Spleen (tissue), 11 donors: ENCODE measurements at regions not wholly inside any gene's neighbourhood (a gene's known extent, or its start where the extent isn't known, plus 50 kb on each side); places are given as distances from the start of the nearest gene placed in this dataset.
"Not testable (repeated sequence)": the region's sequence is repeated elsewhere in the genome, so short reads cannot be mapped to it uniquely, and the experiment has no call there.

Source experiments
- DNase-seq: peaks from one replicate; pipeline ENCODE4 v3.0.0-alpha.2; 2020
- H3K27ac ChIP-seq, 8 donors: fragments of 200-600 bp; sonication (generic) in 7 of 8; 1 replicate in 4 of 8; 2 replicates in 4 of 8; pipeline versions ENCODE4 v1.5.0 to v1.8.0; 2016 to 2021; ENCODE audit warnings: inconsistent platforms in 4 of 8, mild to moderate bottlenecking in 4 of 8, moderate library complexity in 1 of 8
- H3K27me3 ChIP-seq, 7 donors: fragments of 200-600 bp; sonication (generic) in 6 of 7; replicated peaks in 1 of 7; 1 replicate in 4 of 7; 2 replicates in 3 of 7; pipeline versions ENCODE4 v1.5.0 to v1.8.0; 2016 to 2021; ENCODE audit warnings: inconsistent platforms in 3 of 7, mild to moderate bottlenecking in 1 of 7
- H3K36me3 ChIP-seq, 6 donors: fragments of 200-600 bp; sonication (generic) in 5 of 6; 1 replicate in 4 of 6; 2 replicates in 2 of 6; pipeline versions ENCODE4 v1.5.0 to v1.8.0; 2016 to 2021; ENCODE audit warnings: inconsistent platforms in 2 of 6
- H3K4me1 ChIP-seq, 6 donors: fragments of 200-600 bp; sonication (generic) in 5 of 6; 1 replicate in 3 of 6; 2 replicates in 3 of 6; pipeline versions ENCODE4 v1.5.0 to v1.8.0; 2016 to 2021; ENCODE audit warnings: inconsistent platforms in 3 of 6
- H3K4me3 ChIP-seq, 8 donors: fragments of 200-600 bp; sonication (generic) in 7 of 8; 1 replicate in 4 of 8; 2 replicates in 4 of 8; pipeline versions ENCODE4 v1.5.0 to v1.8.0; 2016 to 2021; ENCODE audit warnings: inconsistent platforms in 4 of 8, mild to moderate bottlenecking in 4 of 8, moderate library complexity in 2 of 8
- H3K9me3 ChIP-seq, 8 donors: fragments of 200-600 bp; sonication (generic) in 7 of 8; 1 replicate in 4 of 8; 2 replicates in 4 of 8; pipeline versions ENCODE4 v1.5.0 to v1.8.0; 2016 to 2021; ENCODE audit warnings: inconsistent platforms in 4 of 8
- CTCF ChIP-seq, 11 experiments: fragments of 200-600 bp in 7 of 11; fragments of 450-650 bp in 4 of 11; sonication (generic) in 4 of 11; IDR thresholded peaks in 8 of 11; conservative IDR thresholded peaks in 3 of 11; 1 replicate in 7 of 11; 2 replicates in 4 of 11; pipeline versions ENCODE4 v1.4.0 to v1.8.0; 2016 to 2021; ENCODE audit warnings: antibody characterized with exemption in 11 of 11, inconsistent platforms in 4 of 11, mild to moderate bottlenecking in 1 of 11
- POLR2A ChIP-seq, 3 donors: fragments of 450-650 bp; IDR thresholded peaks; one replicate each; pipeline ENCODE4 v1.5.1; 2017; ENCODE audit warnings: antibody characterized with exemption in 3 of 3, mild to moderate bottlenecking in 1 of 3
- POLR2AphosphoS5 ChIP-seq, 3 donors: sonication (generic); formaldehyde crosslinking; IDR thresholded peaks; one replicate each; pipeline ENCODE4 v1.5.1; 2017; ENCODE audit warnings: antibody characterized with exemption in 3 of 3
- WGBS, 5 donors: extraction: QIAGEN DNeasy Blood & Tissue Kit in 3 of 5; methylation state at CpG; one replicate each; pipeline versions ENCODE4 v1.1.5 to v1.1.7; 2013 to 2018; 5-methylcytosine and 5-hydroxymethylcytosine counted together
- intact Hi-C: fragments of 100-400 bp; cut with DNase I; formaldehyde crosslinking; loops from one replicate; pipeline ENCODE4 v1.15.0; 2023; ENCODE audit warnings: low total_unique reads
- donor health status: healthy with polysubstance abuse.
- donor health status: DM: no; HTN: no; CAD: no; lungs with moderate emphysema.
- donor health status: DM: no; HTN: no; CAD: no.
- donor health status: Bipolar disorder and iron deficiency.
- donor health status: healthy.
- donor health status: DM: no; HTN: no; CAD: no.
- donor health status: DM: yes; HTN: yes; CAD: no.

GRCh38 chr5:121462441-121462840 lies 389.2 kb upstream of the FTMT start:
- TF ChIP-seq POLR2AphosphoS5 (IDR thresholded peaks at IDR 0.05): no peak
- no peak for TF ChIP-seq CTCF (IDR thresholded peaks at IDR 0.05 in 8 of 11, conservative IDR thresholded peaks at IDR 0.05 in 3 of 11)
- no peak for TF ChIP-seq POLR2A (IDR thresholded peaks at IDR 0.05)
- Histone ChIP-seq H3K4me3 (no peak overlapping the region), H3K36me3 (no peaks in the 10 kb centered on the region), H3K9me3 (peaks cover 0 to 3% (median 0%) of the 10 kb centered on the region in 8 donors), H3K27me3 (no peaks in the 10 kb centered on the region), H3K4me1 (no peaks in the 10 kb centered on the region), H3K27ac (no peak overlapping the region)
- WGBS, 5 donors: 61 to 83% (median 72%) methylated on average over 3 of the region's 3 CpGs
- intact Hi-C loops: no loop called here
- no peak for DNase-seq

- H3K27ac ChIP-seq, H3K27me3 ChIP-seq, DNase-seq, H3K36me3 ChIP-seq, H3K4me3 ChIP-seq, H3K4me1 ChIP-seq, intact Hi-C loops, H3K9me3 ChIP-seq: not testable (repeated sequence)
These were observed 380.5 kb upstream of the FTMT start for GRCh38 chr5:121471222-121471621.

- DNase-seq: no peak
- no peak overlapping the region for H3K27ac ChIP-seq
- no peak overlapping the region for H3K4me3 ChIP-seq
- intact Hi-C loops: no loop called here
- TF ChIP-seq CTCF (IDR thresholded peaks at IDR 0.05 in 8 of 11, conservative IDR thresholded peaks at IDR 0.05 in 3 of 11): no peak
- TF ChIP-seq POLR2A (IDR thresholded peaks at IDR 0.05): no peak
- no peak for TF ChIP-seq POLR2AphosphoS5 (IDR thresholded peaks at IDR 0.05)
- no peaks in the 10 kb centered on the region for H3K9me3 ChIP-seq
- H3K27me3 ChIP-seq: no peaks in the 10 kb centered on the region
- 56 to 66% (median 65%) methylated on average over 3 of the region's 3 CpGs for WGBS, 5 donors
- no peaks in the 10 kb centered on the region for H3K4me1 ChIP-seq
- no peaks in the 10 kb centered on the region for H3K36me3 ChIP-seq
These were observed 373.0 kb upstream of the FTMT start for GRCh38 chr5:121478636-121479035.

GRCh38 chr5:121479337-121479736 lies 372.3 kb upstream of the FTMT start:
- Histone ChIP-seq H3K9me3 (no peaks in the 10 kb centered on the region), H3K36me3 (no peaks in the 10 kb centered on the region), H3K4me1 (no peaks in the 10 kb centered on the region), H3K27me3 (no peaks in the 10 kb centered on the region), H3K27ac (no peak overlapping the region), H3K4me3 (no peak overlapping the region)
- no peak for DNase-seq
- TF ChIP-seq POLR2AphosphoS5 (IDR thresholded peaks at IDR 0.05): no peak
- no peak for TF ChIP-seq CTCF (IDR thresholded peaks at IDR 0.05 in 8 of 11, conservative IDR thresholded peaks at IDR 0.05 in 3 of 11)
- no peak for TF ChIP-seq POLR2A (IDR thresholded peaks at IDR 0.05)
- intact Hi-C loops: no loop called here

GRCh38 chr5:121485281-121485680 lies 366.4 kb upstream of the FTMT start:
- peaks cover 0 to 3% (median 0%) of the 10 kb centered on the region in 8 donors for H3K9me3 ChIP-seq
- H3K36me3 ChIP-seq: no peaks in the 10 kb centered on the region
- TF ChIP-seq POLR2AphosphoS5 (IDR thresholded peaks at IDR 0.05) (no peak), CTCF (IDR thresholded peaks at IDR 0.05 in 8 of 11, conservative IDR thresholded peaks at IDR 0.05 in 3 of 11) (no peak), POLR2A (IDR thresholded peaks at IDR 0.05) (no peak)
- no peaks in the 10 kb centered on the region for H3K4me1 ChIP-seq
- no peak for DNase-seq
- no peak overlapping the region for H3K27ac ChIP-seq
- intact Hi-C loops: no loop called here
- 74 to 83% (median 78%) methylated on average over 5 of the region's 5 CpGs for WGBS, 5 donors
- H3K27me3 ChIP-seq: no peaks in the 10 kb centered on the region
- no peak overlapping the region for H3K4me3 ChIP-seq

- H3K27me3 ChIP-seq, H3K4me1 ChIP-seq, H3K27ac ChIP-seq, intact Hi-C loops, DNase-seq, H3K36me3 ChIP-seq, H3K9me3 ChIP-seq, H3K4me3 ChIP-seq: not testable (repeated sequence)
- WGBS, 5 donors: 86 to 97% (median 92%) methylated on average over 2 of the region's 2 CpGs
These were observed 365.7 kb upstream of the FTMT start for GRCh38 chr5:121485999-121486398.
